HL-60/S4 treated with phorbol 12-myristate 13-acetate at 8.2 ng/mL for 4 days and 3 days (cell line): ENCODE measurements at regions not wholly inside any gene's neighbourhood (a gene's known extent, or its start where the extent isn't known, plus 50 kb on each side); places are given as distances from the start of the nearest gene placed in this dataset.

Experiments used
- in situ Hi-C: fragments of 300-500 bp; cut with MboI; formaldehyde crosslinking; loops from 2 replicates; pipeline ENCODE4 v1.15.0; 2022; ENCODE audit warnings: low sequenced_read_pairs

DNA sequence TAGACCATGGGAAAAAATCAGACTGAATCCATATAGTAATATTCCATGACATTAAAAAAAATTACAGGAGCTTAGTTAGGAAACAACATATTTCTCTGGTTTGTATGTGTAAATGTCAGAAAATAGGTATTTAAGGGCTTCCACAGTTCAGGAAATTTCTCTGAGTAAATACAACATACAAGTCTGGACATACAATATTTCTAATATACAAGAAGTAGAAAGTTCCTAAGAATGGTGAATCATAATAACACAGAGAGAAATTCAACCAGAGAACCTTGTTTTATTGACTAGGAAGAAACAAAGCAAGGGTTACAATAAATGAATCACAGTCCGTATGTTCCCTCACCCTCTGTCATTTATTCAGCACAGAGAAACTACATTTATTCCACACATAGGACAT lies 532.7 kb upstream of the FAT3 start:
- in situ Hi-C loops: no loop called here

DNA sequence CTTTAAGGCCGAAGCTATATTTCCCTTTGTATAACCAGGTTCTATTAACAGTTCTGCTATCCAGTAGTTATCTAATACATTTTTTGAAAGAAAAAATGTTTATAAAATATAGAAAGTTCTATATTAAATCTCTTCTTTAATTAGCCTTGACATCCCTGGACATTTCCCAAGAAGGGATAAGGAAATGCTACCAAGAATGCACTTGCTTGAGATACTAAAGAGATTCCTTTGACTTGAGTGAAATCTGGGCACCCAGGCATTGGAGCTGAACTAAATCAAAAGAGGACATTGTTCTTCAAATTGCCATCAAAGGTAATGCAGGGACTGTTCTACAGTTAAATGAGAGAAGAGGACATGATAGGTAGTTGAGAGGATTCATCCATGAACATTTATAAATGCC lies 535.9 kb upstream of the FAT3 start:
- in situ Hi-C loops: no loop called here

- in situ Hi-C loops: no loop called here
These were observed 537.9 kb upstream of the FAT3 start for GRCh38 chr11:91686700-91687099.

GRCh38 chr11:91686281-91686680 lies 538.3 kb upstream of the FAT3 start:
- in situ Hi-C loops: no loop called here

DNA sequence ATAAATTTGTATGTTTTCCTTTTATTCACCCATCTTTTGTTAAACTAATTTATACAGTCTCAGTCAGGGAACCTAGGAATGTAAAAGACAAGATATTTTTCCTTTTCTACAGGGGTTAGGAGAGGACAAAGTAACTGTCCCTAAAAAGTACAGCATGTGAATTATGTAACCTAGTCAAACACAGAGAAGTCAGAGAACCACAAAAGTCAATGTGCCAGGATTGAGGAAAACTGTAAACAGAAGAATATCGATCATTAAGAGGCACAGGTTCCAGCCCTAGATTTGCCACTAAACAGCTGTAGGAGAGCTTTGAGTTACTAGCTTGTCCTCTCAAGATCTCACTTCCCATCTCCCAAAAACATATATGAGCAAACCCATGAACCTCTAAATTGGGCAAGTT lies 550.9 kb upstream of the FAT3 start:
- in situ Hi-C loops: no loop called here

- in situ Hi-C loops: no loop called here
These were observed 560.1 kb upstream of the FAT3 start for GRCh38 chr11:91664521-91664920.

- in situ Hi-C loops: no loop called here
These were observed 564.6 kb upstream of the FAT3 start for GRCh38 chr11:91660036-91660435.

GRCh38 chr11:91654686-91655085 lies 569.9 kb upstream of the FAT3 start:
- in situ Hi-C loops: no loop called here

DNA sequence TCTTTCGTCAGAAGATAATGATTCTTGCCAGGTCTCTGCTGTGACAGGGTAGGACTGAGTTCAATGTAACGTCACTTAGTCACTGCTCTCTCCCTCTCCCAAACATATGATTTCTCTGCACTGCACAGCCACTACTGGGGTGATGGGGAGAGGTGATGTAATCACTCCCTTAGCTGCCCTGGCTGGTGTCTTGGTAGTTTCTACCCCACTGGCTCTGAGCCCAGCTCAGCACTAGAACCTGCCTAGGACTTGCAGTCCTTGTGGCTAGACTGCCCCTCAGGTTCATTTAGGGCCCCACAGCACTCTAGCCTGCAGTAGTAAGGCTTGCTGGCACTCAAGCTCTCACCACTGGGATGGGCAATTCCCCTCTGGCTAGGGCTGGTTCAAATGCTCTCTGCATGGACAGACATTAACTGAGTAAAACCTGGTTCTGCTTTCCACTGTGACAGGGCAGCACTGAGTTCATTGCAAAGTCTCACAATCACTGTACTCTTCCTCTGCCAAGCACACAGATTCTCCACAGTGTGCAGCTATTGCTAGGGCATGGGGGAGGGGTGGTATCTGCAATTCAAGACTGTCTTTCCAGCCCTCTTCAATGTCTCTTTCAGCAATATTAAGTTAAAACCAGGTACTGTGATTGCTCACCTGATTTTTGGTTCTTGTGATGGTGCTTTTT lies 571.4 kb upstream of the FAT3 start:
- in situ Hi-C loops: no loop called here

GRCh38 chr11:91650802-91651201 lies 573.8 kb upstream of the FAT3 start:
- in situ Hi-C loops: no loop called here

DNA sequence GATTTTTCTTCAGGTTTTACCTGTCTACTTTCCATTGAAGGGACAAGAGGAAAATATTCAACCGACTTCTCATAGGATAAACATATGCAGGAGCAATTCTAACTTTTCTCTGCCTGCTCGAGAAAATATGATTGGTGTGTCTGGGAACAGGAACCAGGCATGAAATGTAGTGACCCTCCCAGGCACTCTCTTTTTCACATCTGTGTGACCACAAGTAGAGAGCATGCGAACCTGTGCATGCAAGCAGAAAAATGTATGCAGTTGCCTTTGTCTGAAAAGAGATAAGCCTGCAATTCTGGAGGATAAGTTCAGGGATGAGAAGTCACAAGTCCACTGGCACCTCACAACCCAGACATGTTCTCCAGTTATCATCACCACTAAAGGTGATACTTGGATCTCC lies 583.5 kb upstream of the FAT3 start:
- in situ Hi-C loops: no loop called here

- in situ Hi-C loops: no loop called here
These were observed 585.3 kb upstream of the FAT3 start for GRCh38 chr11:91639359-91639758.

GRCh38 chr11:91630916-91631673 lies 593.5 kb upstream of the FAT3 start:
- in situ Hi-C loops: no loop called here

DNA sequence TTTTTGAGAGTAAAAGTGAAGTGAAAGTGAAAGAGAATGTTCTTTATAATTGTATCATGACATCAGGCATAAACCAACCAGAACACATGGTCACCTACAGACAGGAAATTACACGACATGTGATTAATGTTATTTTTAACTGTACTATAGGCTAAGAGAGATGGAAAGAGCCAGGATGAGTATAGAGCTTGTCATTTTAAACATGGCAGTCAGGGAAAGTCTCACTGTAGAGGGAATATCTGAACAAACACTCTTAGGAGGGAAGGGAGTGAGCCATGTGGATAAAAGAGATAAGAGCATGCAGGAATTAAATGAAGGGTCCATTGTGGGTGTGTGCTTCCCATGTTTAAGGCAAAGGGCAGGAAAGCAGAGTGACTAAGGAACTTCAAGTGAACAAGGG lies 599.1 kb upstream of the FAT3 start:
- in situ Hi-C loops: no loop called here

GRCh38 chr11:91624021-91624420 lies 600.6 kb upstream of the FAT3 start:
- in situ Hi-C loops: no loop called here

DNA sequence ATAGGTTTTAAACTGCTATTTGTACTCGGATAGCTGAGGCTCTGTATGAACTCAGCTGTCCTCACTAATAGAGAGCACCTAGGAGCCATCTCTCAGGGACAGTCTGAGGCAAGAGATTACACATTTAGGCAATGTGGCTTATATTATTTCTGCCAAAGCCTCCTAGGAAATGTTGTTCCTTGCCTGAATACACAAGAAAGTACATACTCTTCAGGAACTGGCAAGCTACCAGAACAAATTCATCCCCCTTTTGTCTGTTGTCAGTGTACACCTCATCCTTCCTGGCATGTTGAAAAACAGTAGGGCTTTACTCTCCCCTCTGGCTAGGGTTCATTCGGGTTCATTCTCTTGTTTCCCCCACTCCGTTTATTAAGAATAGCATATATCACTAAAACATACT lies 615.9 kb upstream of the FAT3 start:
- in situ Hi-C loops: no loop called here

GRCh38 chr11:91596111-91596510 lies 628.5 kb upstream of the FAT3 start:
- in situ Hi-C loops: no loop called here

GRCh38 chr11:91591021-91591420 lies 633.6 kb upstream of the FAT3 start:
- in situ Hi-C loops: no loop called here

GRCh38 chr11:91587131-91587530 lies 637.5 kb upstream of the FAT3 start:
- in situ Hi-C loops: no loop called here

GRCh38 chr11:91585035-91585801 lies 639.4 kb upstream of the FAT3 start:
- in situ Hi-C loops: no loop called here

GRCh38 chr11:91563176-91563575 lies 661.4 kb upstream of the FAT3 start:
- in situ Hi-C loops: no loop called here

DNA sequence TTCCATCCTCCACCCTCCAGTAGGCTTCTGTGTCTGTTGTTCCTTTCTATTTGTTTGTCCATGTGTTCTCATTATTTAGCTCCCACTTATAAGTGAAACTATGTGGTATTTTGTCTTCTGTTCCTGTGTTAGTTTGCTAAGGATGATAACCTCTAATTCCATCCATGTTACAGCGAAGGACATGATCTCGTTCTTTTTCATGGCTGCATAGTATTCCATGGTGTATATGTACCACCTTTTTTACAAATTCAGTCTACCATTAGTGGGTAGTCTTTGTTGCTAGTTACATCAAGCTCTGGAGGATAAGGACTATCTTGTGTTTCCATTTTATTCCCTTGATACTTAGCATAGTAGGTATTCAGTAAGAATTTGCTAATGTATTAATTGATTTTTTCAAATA lies 664.2 kb upstream of the FAT3 start:
- in situ Hi-C loops: no loop called here
